HG03432 (cell line): ENCODE measurements at regions not wholly inside any gene's neighbourhood (a gene's known extent, or its start where the extent isn't known, plus 50 kb on each side); places are given as distances from the start of the nearest gene placed in this dataset.

ENCODE experiments used
- ATAC-seq: cut with Tn5 transposase; IDR thresholded peaks from one replicate; pipeline ENCODE4 v1.9.1; 2021; ENCODE audit warnings: mild to moderate bottlenecking, moderate library complexity; ENCODE audit not compliant: unreplicated experiment

DNA sequence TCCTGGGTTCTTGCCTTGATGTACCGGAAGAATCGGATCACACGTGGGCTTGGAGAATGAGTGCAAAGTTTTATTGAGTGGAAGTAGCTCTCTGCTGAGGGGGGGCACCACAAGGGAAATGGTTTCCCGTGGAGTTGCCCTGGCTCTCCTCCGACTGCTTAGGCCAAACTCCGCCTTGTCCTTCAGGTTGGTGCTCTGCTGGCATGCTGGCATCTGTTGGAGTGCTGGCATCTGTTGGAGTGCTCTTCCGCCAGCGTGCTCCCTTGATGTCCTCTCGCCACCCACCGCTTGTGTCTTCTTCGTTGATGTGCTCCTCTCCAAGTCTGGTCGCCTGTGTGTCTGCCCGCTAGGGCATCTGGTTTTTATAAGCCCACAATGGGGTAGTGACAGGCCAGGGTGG is 317.1 kb upstream of the HSF2 start:
- ATAC-seq: no peak

DNA sequence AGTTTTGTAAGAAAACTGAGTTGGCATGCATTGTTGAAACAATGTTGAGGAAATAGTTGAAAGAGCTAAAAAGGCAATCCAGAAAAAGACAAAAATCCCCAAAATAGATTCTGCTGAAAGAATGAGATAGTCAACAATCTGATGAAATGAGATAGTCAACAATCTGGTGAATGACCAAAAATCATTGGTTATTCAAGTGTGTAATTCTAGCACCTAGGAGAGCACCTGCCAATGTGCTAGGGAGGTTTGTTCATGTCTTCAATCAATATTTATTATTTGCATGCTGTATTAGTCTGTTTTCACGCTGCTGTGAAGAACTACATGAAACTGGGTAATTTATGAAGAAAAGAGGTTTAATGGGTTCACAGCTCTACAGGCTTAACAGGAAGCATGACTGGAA is 307.1 kb upstream of the HSF2 start:
- ATAC-seq: no peak

DNA sequence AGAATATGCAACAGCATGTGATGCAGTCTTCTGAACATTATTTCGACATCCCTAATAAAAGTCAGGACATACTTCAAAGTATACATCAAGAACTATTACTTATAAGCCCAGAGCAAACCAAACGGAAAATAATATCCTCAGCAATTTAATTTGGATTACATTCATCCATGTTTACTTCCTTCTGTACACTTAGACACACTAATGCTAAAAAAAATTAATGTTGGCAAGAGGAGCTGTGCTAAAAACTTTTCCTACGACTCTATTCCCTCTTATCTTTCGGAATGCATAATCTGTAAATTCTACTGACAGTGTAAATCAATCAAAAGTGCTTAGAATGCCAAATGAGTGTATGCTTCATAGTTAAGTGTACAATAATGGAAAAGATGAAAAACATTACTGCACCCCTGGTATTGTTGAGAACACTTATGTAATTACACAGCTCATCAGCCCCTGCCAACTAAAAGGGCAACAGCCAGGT is 301.2 kb upstream of the HSF2 start:
- ATAC-seq: no peak

DNA sequence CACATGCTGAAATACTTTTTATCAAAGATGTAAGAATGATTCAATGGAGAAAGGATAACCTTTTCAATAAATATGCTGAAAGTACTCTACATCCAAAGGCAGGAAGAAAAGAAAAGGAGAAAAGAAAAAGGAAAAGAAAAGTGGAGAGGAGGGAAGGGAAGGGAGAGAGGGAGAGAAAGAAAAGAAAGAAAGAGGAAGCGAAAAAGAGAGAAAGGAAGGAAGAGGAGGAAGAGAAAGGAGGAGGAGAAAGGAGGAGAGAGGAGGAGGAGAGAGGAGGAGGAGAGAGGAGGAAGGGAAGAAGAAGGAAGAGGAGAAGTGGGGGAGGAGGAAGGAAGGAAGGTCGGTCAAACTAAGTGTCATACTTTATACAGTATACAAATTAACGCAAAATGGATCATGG is 297.4 kb upstream of the HSF2 start:
- no peak for ATAC-seq

DNA sequence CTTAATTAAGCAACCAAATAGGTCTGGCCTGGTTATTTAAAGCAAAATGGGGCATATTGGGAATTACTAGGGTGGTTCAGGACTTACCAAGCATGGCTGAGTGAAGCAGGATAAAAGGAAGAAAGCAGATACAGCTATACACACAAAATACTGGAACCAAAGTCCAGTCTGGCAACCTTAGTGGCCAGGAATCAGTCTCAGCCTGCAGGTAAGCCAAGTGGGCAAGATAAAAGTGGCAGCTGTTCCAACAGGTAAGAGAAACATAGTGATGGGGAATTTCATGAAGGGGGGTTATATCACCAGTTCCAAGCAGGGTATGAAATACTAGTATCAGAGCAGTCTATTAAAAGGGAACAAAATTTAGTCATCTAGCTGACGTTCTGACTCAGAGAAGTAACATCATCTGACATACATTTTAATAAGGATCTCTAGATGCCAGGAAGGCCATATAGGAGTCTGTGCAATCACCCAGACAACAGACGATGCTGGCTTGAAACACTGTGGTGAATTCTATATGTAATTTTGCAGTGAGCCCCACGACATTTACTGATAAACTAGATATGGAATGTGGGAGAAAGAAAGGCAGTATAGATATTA is 292.1 kb upstream of the HSF2 start:
- ATAC-seq: no peak

DNA sequence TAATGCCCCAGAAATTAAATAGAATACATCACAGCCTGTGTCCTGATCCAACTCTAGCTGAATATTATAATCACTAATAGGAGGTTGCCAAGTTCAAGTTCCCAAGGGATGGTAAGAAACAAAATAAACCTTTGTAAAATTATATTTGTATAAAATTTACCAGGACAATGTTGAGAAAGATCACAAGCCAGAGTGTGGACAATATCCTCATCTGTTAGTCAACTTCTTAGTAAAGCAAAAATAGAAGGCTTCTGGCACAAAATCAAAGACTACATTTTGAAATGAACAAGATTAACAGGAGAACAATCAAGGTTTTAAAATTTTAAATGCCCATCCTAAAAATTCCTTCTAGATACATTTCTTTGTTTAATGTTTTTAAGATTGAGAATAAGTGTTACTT is 290.4 kb upstream of the HSF2 start:
- no peak for ATAC-seq

DNA sequence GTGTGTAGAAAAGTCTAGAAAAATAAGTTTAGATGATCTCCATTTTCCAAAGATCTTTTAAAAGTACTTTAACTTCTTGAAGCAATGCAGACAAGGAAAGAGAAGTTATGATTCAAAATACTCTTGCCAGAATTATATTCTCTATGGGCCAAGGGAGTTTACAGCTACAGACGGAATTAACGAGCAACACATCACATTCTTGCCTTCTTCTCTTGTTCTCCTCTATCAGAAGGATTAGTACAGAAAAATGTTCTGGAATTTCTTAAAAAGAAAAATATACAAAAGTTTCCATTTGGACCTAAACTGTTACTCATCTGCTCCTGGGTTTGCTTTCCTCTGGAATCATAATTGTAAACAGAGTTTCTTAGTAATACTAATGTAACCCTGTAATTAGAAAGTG is 284.7 kb upstream of the HSF2 start:
- no peak for ATAC-seq

DNA sequence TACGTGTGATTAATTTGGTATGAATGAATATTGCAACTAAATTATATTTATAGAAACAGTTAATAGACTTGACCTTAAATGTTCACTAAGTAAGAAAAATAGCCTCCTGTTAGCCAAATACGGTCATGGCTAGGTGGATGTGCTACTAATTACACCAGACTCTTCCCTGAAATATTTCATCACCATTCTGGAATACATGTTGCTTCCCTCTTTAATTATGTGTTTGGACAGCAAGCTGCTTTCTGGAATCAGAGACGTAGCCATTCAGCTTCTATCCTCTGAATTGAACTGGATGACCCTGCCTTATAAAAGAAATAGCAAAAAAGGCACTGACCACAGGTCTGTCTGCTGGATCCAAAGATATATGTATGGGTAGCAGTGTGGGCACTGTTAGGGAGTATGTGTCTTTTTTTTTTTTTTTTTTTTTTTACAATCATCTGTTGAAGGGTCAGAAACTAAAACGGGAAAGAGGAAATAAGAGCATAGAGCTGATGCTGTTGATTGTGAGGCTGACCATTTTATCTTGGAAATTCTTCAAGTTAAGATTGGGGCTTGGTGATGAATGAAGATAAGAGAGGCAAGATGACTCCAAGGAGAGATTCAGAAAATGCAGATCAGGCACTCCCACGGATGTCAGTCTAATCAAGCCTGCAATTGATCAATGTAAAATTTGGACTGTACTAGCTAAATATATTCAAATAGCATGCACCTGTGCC is 283.2 kb upstream of the HSF2 start:
- ATAC-seq: no peak

DNA sequence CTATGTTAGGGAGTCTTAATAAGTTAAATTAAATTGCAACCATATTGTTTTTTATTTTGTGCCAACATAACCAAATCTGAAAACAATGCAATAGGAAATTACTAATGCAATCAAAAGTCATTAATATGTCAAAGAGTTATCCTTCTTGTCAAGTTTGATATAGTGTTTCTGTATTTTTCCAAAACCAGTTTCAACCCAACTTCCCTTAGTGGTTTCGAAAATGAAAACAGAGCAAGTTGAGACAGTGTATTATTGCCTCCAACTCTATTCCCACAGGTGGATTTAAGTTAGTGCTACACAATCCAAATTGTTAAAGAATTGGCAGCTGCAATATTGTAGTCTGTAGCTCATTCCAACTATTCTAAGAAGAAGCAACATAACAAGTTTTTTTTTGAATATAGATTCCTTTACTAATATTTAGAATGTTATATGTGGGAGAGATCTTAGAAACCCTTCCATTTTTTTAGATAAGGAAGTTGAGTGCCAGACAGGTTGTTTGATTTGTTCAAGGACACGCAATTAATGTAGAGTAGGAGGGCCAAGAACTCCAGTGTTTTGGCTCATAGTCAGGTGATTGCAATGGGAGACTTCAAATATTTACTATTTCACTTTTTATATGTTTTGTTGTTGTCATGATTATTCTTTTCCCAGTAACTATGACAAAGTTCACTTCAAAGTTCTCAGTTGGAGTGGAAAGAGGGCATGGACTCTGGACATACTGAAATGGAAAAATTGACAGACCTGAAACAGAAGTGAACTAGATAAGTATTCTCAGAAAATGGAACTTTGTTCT is 282.4 kb upstream of the HSF2 start:
- no peak for ATAC-seq

DNA sequence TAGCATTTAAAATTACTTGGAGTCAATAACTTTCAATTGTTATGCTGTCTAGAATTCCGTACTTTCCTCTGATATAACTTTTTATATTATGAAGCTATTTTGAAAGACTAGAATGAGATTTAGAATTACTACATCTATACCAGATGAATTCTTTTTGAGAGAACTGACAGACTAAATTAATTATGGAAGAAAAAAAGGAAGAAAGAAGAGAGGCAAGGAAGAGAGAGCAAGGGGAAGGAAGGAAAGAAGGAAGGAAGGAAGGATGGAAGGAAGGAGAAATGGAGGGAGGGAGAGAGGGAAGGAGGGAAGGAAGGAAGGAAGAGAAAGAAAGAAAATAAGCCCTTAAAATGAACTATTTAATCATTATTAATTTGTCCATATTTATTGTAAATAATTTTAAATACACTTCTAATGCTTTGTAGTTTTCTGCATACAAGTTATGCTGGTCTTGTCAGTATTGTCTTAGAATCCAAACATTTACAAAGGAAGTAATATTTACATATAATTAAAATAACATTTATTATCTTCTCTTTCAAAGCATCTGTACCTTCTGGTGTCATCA is 280.4 kb upstream of the HSF2 start:
- no peak for ATAC-seq

DNA sequence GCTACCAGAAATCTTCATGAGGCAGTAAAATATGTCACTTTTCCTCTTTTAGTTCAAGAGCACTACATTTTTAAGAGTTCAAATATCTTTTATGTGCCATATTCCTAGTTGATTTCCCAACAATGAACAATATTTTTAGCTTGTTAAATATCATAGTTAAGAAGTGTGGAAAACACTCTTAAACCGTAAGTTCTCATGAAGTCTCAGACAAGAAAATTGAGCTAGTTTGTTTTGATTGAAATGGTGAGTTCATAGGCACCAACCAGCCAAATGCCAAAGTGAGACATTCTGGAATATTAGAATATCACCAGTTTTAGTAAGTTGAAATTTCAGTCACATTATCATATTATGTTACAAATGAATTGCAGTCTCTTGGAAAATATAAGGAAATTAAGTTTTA is 277.2 kb upstream of the HSF2 start:
- ATAC-seq: no peak

DNA sequence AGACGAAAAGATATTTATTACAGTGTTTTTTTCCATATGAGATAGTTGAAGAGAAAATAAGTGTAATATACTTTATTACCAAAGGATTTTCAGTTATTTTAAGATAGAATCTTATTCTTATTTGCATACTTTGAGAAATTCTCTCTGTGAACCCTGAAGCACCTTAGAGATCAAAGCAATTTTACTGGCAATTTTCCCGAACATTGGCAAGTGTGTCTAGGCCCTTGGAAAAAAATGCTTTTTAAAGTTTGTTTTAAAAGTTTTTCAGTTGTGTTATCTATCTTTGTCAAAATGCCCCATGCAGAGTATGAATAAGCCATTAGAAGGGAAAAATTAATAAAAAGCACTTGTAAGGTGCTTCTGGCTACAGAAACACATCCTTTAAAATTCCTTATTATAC is 276.8 kb upstream of the HSF2 start:
- no peak for ATAC-seq

DNA sequence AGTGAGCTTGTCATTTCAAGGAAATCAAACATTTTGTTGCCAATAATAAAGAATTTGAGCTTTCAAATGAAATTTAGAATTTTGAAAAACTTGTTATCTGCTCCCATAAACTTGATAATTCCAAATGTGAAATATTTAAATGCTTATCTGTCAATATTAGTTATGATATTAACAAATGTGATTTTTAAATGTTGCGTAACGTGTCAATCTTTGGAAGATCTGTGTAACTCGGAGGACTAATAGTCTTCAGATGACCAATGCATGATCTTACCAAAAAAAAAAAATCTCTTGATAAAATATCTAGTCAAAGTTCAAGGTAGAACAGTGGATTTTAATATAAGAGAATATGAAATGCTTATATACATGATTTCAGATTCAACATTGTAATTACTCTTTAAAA is 274.5 kb upstream of the HSF2 start:
- ATAC-seq: no peak

DNA sequence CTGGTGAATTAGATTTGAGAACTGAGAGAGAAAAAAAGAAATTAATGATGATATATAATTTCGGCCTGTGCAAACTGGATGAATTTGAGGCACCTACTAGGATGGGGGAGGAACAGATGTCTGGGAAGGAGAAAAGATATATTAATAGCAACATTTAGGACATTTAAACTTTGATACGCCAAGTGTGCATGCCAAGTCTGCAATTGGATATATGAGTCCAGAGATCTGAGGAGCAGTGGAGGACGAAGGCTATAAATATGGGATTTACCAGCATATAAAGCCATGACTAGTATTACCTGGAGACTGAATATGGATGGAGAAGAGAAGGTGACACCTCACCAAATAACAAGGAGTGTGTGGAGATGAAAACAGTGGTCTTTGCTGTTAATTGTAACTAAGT is 272.6 kb upstream of the HSF2 start:
- no peak for ATAC-seq

DNA sequence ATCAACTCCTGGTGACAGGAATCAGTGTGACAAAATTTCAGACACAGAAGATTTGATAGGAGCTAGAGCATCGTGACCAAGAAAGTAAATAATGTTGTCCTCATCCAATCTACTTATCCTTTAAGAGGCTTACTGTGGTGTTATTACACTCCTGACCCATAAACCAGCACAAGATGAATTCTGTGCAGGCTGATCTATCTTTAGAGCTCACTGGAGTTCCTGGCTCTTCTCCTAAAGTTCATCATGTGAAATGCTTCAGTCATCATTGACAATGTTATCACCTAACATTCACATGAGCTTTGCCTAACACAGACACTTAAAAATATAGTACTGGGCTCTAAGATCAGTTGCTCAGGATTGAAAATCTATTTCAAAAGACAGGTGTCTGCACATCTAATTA is 271.0 kb upstream of the HSF2 start:
- no peak for ATAC-seq

DNA sequence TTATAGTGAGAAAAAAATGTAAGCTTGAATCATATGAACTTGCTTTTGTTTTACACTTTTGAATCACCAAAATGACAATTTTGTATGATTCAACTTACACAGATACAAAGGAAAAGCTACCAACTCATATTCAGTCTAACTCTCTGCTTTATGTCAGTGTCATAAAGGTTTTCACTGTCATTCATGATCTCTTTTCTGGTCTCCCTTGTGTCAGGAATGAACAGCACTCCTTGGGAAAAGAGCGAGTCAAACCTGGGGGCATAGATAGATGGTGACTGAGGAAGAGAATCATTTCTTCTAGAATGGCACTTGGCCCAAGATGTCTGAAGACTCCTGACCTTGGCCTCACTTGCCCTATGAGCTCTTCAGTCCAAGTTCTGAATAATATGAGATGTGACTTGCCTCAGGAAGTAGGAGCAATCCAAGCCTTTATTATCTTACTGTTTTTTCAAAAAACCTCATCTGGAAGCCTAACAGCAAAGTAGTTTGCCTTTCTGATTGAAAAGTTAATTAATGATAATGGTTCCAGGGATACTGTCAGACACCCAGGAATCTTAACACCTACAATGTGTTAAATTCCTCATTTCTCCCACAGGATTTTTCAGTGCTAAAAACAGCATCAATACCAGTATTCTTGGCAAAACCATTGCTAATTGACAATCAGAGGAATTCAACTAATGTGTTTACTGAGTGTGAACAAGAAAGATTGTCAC is 270.0 kb upstream of the HSF2 start:
- no peak for ATAC-seq

DNA sequence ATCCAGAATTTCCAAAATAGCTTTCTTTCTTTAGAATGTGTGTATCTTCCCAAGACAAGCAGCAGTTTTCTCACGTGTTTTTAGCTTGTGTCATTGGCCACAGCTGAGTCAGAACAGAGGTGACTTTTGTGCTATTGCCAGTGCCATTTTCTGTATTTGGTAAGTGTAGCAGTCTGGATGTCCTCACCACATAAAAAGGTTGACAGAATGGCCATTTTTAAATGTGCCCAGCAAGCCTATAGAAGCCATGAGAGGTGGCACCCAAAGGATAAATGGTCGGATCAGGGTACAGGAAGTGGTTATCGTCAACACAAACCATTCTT is 269.5 kb upstream of the HSF2 start:
- ATAC-seq: no peak

DNA sequence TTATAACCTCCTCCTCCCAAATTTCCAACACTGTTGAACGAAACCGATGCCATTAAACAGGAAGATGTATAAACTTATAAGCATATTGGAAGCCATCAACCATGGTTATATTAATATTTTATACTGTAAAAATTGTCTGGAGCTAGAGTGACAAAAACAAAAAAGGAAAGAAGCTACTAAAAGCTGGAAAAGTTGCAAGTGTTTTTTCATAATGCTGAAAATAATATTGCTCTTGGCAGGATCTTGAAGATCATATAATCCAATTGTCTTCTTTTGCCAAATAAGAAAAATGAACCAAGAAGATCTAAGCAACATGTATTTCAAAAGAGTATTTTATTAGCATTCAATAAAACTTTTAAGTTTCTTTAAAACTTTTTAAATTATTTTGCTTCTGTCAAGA is 268.9 kb upstream of the HSF2 start:
- no peak for ATAC-seq

DNA sequence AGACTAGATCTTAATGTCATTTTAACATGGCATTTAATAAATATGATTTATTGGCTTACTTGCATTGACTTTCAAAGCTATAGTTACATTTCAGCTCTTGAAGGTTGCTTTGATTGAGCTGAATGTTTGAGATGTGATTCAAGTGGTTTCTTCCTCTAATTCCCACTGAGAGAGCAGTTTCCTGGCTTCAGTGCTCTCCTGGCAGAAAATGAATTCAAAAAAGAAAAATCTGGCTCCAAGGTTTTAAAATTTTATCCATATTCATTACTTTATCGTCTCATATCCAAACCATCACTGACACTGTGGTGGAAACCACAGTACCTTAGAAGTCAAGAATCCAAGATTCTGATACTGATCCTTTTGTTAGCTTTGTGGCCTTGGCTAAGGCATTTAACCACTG is 263.1 kb upstream of the HSF2 start:
- no peak for ATAC-seq

DNA sequence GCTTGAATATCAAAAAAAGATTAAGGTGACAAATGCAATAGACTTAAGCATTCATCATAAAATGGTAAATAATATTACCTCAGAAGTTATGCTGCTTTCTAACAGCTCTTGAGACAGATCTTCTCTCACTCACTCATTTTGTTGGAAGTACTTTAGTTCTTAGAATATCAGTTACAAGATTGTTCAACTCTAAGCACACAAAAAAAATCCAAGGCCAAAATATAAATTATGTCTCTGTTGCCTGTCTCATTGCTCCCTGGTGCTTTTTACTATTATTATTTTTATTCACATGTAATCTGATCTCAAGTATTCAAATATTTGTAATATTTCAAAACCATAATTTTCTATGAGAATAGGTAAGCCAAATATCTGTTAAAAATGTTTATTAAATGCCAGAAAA is 259.4 kb upstream of the HSF2 start:
- ATAC-seq: no peak

DNA sequence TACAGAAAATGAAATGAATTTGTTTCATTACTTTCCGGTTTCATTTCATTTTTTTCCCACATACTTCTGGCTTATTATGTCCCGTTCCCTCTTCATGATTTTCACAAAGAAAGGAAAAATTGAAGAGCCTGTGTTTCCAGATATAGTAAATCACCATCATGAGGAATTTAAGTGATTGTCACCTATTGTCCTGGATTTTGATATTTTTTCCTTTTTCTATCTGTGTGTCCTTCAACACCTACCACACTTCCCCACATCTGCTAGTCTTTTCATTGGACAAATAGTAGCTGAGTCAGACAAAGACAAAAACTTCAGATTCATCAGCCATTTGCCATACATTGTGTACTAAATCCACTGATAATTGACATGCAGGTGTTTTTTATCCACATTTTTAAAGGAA is 258.2 kb upstream of the HSF2 start:
- ATAC-seq: no peak
